ENCODE measurements at regions not wholly inside any gene's neighbourhood (a gene's known extent, or its start where the extent isn't known, plus 50 kb on each side); places are given as distances from the start of the nearest gene placed in this dataset.

DNA sequence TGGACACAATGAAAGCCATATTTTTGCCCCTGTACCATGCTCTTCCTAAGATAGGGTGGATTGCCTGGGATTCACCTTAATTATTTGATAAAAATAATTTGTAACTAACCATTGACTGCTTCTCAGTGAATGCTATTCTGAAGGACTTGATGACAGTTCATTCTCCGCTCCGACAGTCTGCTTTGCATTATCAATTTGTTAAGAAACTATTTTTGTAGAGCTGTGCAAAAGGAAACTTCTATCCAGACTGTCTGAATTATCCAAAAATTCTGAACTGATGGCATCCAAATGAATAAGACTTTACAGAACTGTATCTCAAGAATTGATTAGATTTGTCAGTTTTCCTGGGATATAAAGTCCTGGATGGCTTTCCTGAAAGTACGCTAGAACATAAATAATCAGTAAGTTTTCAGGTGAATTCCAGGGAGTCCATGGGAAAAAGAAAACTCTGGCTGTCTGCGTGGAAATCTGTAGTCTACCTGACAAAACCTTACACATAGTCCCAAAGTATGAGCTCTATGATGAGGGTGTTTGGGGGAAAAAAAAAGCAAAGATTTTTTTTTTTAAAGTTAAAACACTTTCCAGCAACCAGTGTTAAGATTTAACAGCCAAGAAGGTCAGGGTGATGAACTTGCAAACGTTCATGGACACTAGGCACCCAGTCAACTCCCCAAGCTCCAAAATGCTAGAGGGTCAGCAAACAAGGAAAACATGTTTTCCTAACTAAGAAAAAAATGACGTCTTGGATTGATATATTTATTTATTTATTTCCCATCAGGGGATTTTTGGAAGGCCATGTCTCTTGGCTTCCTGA, 291.1 kb upstream of the TBX3 start:
- TF ChIP-seq, protein P1, sequence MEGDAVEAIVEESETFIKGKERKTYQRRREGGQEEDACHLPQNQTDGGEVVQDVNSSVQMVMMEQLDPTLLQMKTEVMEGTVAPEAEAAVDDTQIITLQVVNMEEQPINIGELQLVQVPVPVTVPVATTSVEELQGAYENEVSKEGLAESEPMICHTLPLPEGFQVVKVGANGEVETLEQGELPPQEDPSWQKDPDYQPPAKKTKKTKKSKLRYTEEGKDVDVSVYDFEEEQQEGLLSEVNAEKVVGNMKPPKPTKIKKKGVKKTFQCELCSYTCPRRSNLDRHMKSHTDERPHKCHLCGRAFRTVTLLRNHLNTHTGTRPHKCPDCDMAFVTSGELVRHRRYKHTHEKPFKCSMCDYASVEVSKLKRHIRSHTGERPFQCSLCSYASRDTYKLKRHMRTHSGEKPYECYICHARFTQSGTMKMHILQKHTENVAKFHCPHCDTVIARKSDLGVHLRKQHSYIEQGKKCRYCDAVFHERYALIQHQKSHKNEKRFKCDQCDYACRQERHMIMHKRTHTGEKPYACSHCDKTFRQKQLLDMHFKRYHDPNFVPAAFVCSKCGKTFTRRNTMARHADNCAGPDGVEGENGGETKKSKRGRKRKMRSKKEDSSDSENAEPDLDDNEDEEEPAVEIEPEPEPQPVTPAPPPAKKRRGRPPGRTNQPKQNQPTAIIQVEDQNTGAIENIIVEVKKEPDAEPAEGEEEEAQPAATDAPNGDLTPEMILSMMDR (conservative IDR thresholded peaks at IDR 0.05; ENCODE audit: low read length): no peak
- no peak for TF ChIP-seq EZH2phosphoT487 (IDR thresholded peaks at IDR 0.05; ENCODE audit: borderline replicate concordance)

Measured in Loucy (cell line).